WTC11 (cell line): ENCODE measurements at regions not wholly inside any gene's neighbourhood (a gene's known extent, or its start where the extent isn't known, plus 50 kb on each side); places are given as distances from the start of the nearest gene placed in this dataset.

Experiments
- AFF4 ChIP-seq: sonication (generic); formaldehyde crosslinking; IDR thresholded peaks from 2 replicates; pipeline ENCODE4 v1.8.1; 2023; ENCODE audit warnings: mild to moderate bottlenecking, missing genetic modification reagents, borderline replicate concordance
- CTCF ChIP-seq: fragments of 200-600 bp; IDR thresholded peaks from 2 replicates; pipeline ENCODE4 v1.8.0; 2022; ENCODE audit warnings: antibody characterized with exemption
- ERG ChIP-seq: fragments of 250-450 bp; sonication (Bioruptor Pico); IDR thresholded peaks from 2 replicates; pipeline ENCODE4 v1.8.0; 2021; ENCODE audit warnings: mild to moderate bottlenecking
- GTF2I ChIP-seq: fragments of 250-450 bp; sonication (Bioruptor Pico); conservative IDR thresholded peaks from 2 replicates; pipeline ENCODE4 v1.4.0; 2021; ENCODE audit warnings: mild to moderate bottlenecking
- MAX ChIP-seq: sonication (generic); formaldehyde crosslinking; IDR thresholded peaks from 2 replicates; pipeline ENCODE4 v1.8.0; 2022; ENCODE audit warnings: mild to moderate bottlenecking, missing genetic modification reagents
- SP1 ChIP-seq: sonication (generic); formaldehyde crosslinking; conservative IDR thresholded peaks from 2 replicates; pipeline ENCODE4 v1.8.1; 2022; ENCODE audit warnings: missing genetic modification reagents
- ZNF425 ChIP-seq: fragments of 250-450 bp; sonication (Bioruptor Pico); conservative IDR thresholded peaks from 2 replicates; pipeline ENCODE4 v1.9.0; 2021; ENCODE audit warnings: mild to moderate bottlenecking

- TF ChIP-seq AFF4 (CRISPR knock-in tag) (no peak), CTCF (no peak), SP1 (CRISPR knock-in tag) (no peak), ZNF425 (CRISPR knock-in tag) (no peak), MAX (CRISPR knock-in tag) (no peak), ERG (CRISPR knock-in tag) (no peak), GTF2I (CRISPR knock-in tag) (no peak)
These were observed 86.0 kb upstream of the LGR5 start for GRCh38 chr12:71353607-71354006.
